Activated CD8-positive, alpha-beta T cell treated with anti-CD3 and anti-CD28 coated beads, Interleukin-2, amount 10 ng/mL, durations not matched to agents 7 days and 5 days (primary cell): ENCODE measurements at regions not wholly inside any gene's neighbourhood (a gene's known extent, or its start where the extent isn't known, plus 50 kb on each side); places are given as distances from the start of the nearest gene placed in this dataset.
"Not testable (repeated sequence)": the region's sequence is repeated elsewhere in the genome, so short reads cannot be mapped to it uniquely, and the experiment has no call there.

Experiments used
- ATAC-seq: fragments of 150-1000 bp; cut with Tn5 transposase; one replicate; pipeline ENCODE4 v1.10.0; 2021; ENCODE audit warnings: moderate library complexity
- CTCF ChIA-PET: fragments of 350-600 bp; sonication (Branson Sonifier 250); formaldehyde crosslinking; loops from one replicate; lab custom pipeline; 2021; ENCODE audit warnings: antibody characterized with exemption; lab: Charles Lee
- POLR2A ChIA-PET: fragments of 350-600 bp; sonication (Branson Sonifier 250); formaldehyde crosslinking; loops from one replicate; lab custom pipeline; 2021; ENCODE audit warnings: antibody characterized with exemption; lab: Charles Lee
- DNase-seq: peaks from one replicate; pipeline ENCODE4 v3.0.0-alpha.2; 2020
- H3K27ac Mint-ChIP-seq: one replicate; pipeline ENCODE4 v1.8.0; 2021; ENCODE audit warnings: mild to moderate bottlenecking, mixed read lengths
- H3K27me3 Mint-ChIP-seq: one replicate; pipeline ENCODE4 v1.8.0; 2021; ENCODE audit warnings: low read depth, mixed read lengths
- H3K36me3 Mint-ChIP-seq: one replicate; pipeline ENCODE4 v1.8.0; 2021; ENCODE audit warnings: low read depth, mixed read lengths
- H3K4me1 Mint-ChIP-seq: one replicate; pipeline ENCODE4 v1.8.0; 2021; ENCODE audit warnings: low read depth, mixed read lengths
- H3K4me3 Mint-ChIP-seq: one replicate; pipeline ENCODE4 v1.8.0; 2021; ENCODE audit warnings: mild to moderate bottlenecking, mixed read lengths
- H3K9me3 Mint-ChIP-seq: one replicate; pipeline ENCODE4 v1.8.0; 2022; ENCODE audit warnings: mixed read lengths; ENCODE audit not compliant: insufficient read depth

- no peak overlapping the region for H3K4me3 Mint-ChIP-seq
- ChIA-PET CTCF (interaction anchor here (1.9 to 2.0 kb wide), 2 partner anchors 8 to 11 kb away, joined by 5 to 11 read pairs; no protein-coding TSS in a partner anchor), POLR2A (no interaction called here)
- DNase-seq (no peak), ATAC-seq (no peak)
- peaks cover 16% of the 10 kb centered on the region for H3K27me3 Mint-ChIP-seq
- H3K36me3 Mint-ChIP-seq, result no peaks in the 10 kb centered on the region
- H3K4me1 Mint-ChIP-seq, result no peaks in the 10 kb centered on the region
- H3K27ac Mint-ChIP-seq, result no peak overlapping the region
- H3K9me3 Mint-ChIP-seq, result no peaks in the 10 kb centered on the region
Measured at GRCh38 chr4:86506591-86506990, 87.5 kb upstream of the PTPN13 start.

- DNase-seq, result no peak
- Mint-ChIP-seq H3K27ac (no peak overlapping the region), H3K4me3 (no peak overlapping the region), H3K36me3 (no peaks in the 10 kb centered on the region), H3K4me1 (no peaks in the 10 kb centered on the region), H3K27me3 (peaks cover 6% of the 10 kb centered on the region), H3K9me3 (no peaks in the 10 kb centered on the region)
- ATAC-seq, result no peak
- CTCF ChIA-PET, result no interaction called here
- POLR2A ChIA-PET, result no interaction called here
Measured at GRCh38 chr4:86508436-86508835, 85.7 kb upstream of the PTPN13 start.

- no peaks in the 10 kb centered on the region for H3K4me1 Mint-ChIP-seq
- POLR2A ChIA-PET, result no interaction called here
- no peaks in the 10 kb centered on the region for H3K9me3 Mint-ChIP-seq
- no peak for DNase-seq
- CTCF ChIA-PET, result interaction anchor here (1.1 kb wide), 1 partner anchor 13 kb away, joined by 4 read pairs; no protein-coding TSS in a partner anchor
- H3K27me3 Mint-ChIP-seq, result no peaks in the 10 kb centered on the region
- no peaks in the 10 kb centered on the region for H3K36me3 Mint-ChIP-seq
- no peak overlapping the region for H3K4me3 Mint-ChIP-seq
- no peak overlapping the region for H3K27ac Mint-ChIP-seq
- ATAC-seq, result no peak
Measured at GRCh38 chr4:86511590-86511989, 82.5 kb upstream of the PTPN13 start.

DNA sequence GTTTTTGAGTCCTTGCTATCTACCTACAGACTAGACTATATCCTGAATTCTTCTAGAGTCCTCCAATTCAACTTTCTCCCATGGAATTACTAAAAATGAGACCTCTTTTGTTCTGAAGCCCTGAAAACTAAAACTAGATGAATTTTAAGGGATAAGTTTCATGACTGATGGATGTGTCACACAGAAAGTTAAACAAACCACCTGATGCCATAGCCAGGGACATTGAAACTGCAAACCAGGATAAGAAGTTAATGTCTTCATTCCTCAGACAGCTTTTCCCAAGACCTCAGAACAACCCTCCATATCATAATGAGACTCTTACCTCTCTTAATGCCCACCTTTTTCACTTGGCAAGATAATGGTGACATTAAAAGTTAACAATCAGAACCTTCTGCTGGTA, 81.5 kb upstream of the PTPN13 start:
- CTCF ChIA-PET, result no interaction called here
- Mint-ChIP-seq H3K4me3 (no peak overlapping the region), H3K36me3 (no peaks in the 10 kb centered on the region), H3K4me1 (no peaks in the 10 kb centered on the region), H3K27ac (no peak overlapping the region), H3K9me3 (no peaks in the 10 kb centered on the region), H3K27me3 (no peaks in the 10 kb centered on the region)
- DNase-seq (no peak), ATAC-seq (no peak)
- POLR2A ChIA-PET, result no interaction called here

DNA sequence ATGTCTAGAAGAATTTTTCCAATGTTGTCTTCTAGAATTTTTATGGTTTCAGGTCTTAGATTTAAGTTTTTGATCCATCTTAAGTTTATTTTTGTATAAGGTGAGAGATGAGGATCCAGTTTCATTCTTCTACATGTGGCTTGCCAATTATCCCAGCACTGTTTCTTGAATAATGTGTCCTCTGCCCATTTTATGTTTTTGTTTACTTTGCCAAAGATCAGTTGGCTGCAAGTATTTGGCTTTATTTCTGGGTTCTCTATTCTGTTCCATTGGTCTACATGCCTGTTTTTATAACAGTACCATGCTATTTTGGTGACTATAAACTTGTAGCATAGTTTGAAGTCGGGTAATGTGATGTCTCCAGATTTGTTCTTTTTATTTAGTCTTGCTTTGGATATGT, 78.2 kb upstream of the PTPN13 start:
- POLR2A ChIA-PET, H3K4me1 Mint-ChIP-seq, H3K27me3 Mint-ChIP-seq, H3K27ac Mint-ChIP-seq, H3K4me3 Mint-ChIP-seq, ATAC-seq, H3K9me3 Mint-ChIP-seq, DNase-seq, H3K36me3 Mint-ChIP-seq: not testable (repeated sequence)
- CTCF ChIA-PET, result interaction anchor here (1.5 kb wide), 1 partner anchor 17 kb away, joined by 4 read pairs; no protein-coding TSS in a partner anchor

- CTCF ChIA-PET, result interaction anchor here (0.9 to 1.5 kb wide), 4 partner anchors 21 to 25 kb away, joined by 4 to 6 read pairs (median 4); no protein-coding TSS in a partner anchor
- H3K27me3 Mint-ChIP-seq, result peaks cover 4% of the 10 kb centered on the region
- POLR2A ChIA-PET, result no interaction called here
- no peaks in the 10 kb centered on the region for H3K4me1 Mint-ChIP-seq
- peaks cover 6% of the 10 kb centered on the region for H3K9me3 Mint-ChIP-seq
- H3K36me3 Mint-ChIP-seq, result no peaks in the 10 kb centered on the region
- DNase-seq (no peak), ATAC-seq (no peak)
- no peak overlapping the region for H3K27ac Mint-ChIP-seq
- H3K4me3 Mint-ChIP-seq, result no peak overlapping the region
Measured at GRCh38 chr4:86521373-86521969, 72.6 kb upstream of the PTPN13 start.

DNA sequence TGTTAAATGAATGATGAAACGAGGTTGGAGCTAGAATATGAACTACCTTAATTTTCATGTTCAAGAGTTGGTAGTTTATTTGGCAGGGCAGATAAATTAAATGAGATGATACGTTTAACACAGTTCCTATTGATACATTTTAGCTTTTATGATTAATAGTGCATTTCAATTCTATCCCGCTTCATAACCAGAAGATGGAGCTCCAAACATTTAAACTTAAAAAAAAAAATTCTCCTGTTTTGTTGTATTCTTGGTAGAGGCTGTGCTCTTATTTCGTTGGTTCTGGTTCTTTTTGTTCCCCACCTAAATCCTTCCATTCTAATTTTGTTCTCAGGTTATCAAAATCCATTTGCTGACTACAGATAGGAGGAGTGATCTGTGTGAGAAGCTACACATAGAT, 71.8 kb upstream of the PTPN13 start:
- DNase-seq (no peak), ATAC-seq (no peak)
- no peaks in the 10 kb centered on the region for H3K4me1 Mint-ChIP-seq
- POLR2A ChIA-PET, result no interaction called here
- H3K4me3 Mint-ChIP-seq, result no peak overlapping the region
- CTCF ChIA-PET, result interaction anchor here (0.9 to 1.1 kb wide), 2 partner anchors 20 to 24 kb away, joined by 4 to 6 read pairs; no protein-coding TSS in a partner anchor
- peaks cover 4% of the 10 kb centered on the region for H3K27me3 Mint-ChIP-seq
- H3K27ac Mint-ChIP-seq, result no peak overlapping the region
- H3K9me3 Mint-ChIP-seq, result peaks cover 6% of the 10 kb centered on the region
- no peaks in the 10 kb centered on the region for H3K36me3 Mint-ChIP-seq

DNA sequence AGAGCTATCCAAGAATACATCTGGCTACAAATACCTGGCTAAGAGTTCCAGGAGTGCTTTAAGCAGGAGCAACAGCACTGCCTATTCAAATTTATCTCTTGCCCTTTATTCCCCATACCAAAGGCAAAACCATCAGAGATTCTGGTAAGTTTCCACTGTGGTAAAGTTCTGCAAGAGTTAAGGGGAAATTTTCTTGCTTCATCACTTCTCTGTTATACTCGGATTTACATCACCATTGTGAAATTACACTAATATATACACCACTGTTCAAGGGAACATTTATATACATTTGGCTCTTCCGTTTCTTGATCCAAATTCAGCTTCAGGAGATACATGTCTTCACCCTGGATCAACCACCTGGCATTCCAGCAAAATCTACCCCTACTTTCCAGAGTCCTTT, 70.8 kb upstream of the PTPN13 start:
- Mint-ChIP-seq H3K36me3 (no peaks in the 10 kb centered on the region), H3K9me3 (peaks cover 6% of the 10 kb centered on the region), H3K4me1 (no peaks in the 10 kb centered on the region), H3K4me3 (no peak overlapping the region), H3K27ac (no peak overlapping the region), H3K27me3 (peaks cover 4% of the 10 kb centered on the region)
- CTCF ChIA-PET, result no interaction called here
- no peak for DNase-seq
- ATAC-seq, result no peak
- POLR2A ChIA-PET, result no interaction called here

DNA sequence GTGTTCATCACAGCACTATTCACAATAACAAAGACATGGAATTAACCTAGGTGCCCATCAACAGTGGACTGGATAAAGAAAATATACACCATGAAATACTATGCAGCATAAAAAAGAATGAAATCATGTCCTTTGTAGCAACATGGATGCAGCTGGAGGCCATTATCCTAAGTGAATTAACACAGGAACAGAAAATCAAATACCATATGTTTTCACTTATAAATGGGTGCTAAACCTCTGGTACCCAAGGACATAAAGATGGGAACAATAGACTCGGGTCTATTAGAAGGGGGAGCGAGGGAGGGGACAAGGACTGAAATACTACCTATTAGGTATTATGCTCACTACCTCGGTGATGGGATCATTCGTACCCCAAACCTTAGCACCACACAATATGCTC, 66.4 kb upstream of the PTPN13 start:
- H3K27me3 Mint-ChIP-seq, H3K27ac Mint-ChIP-seq, H3K9me3 Mint-ChIP-seq, H3K36me3 Mint-ChIP-seq, CTCF ChIA-PET, POLR2A ChIA-PET, H3K4me1 Mint-ChIP-seq, H3K4me3 Mint-ChIP-seq, DNase-seq, ATAC-seq: not testable (repeated sequence)

GRCh38 chr4:86529436-86529835, 64.7 kb upstream of the PTPN13 start:
- no peak overlapping the region for H3K4me3 Mint-ChIP-seq
- peaks cover 4% of the 10 kb centered on the region for H3K27me3 Mint-ChIP-seq
- DNase-seq, result no peak
- ChIA-PET POLR2A (no interaction called here), CTCF (no interaction called here)
- H3K36me3 Mint-ChIP-seq, result no peaks in the 10 kb centered on the region
- no peaks in the 10 kb centered on the region for H3K4me1 Mint-ChIP-seq
- no peak overlapping the region for H3K27ac Mint-ChIP-seq
- H3K9me3 Mint-ChIP-seq, result no peaks in the 10 kb centered on the region
- ATAC-seq, result no peak

DNA sequence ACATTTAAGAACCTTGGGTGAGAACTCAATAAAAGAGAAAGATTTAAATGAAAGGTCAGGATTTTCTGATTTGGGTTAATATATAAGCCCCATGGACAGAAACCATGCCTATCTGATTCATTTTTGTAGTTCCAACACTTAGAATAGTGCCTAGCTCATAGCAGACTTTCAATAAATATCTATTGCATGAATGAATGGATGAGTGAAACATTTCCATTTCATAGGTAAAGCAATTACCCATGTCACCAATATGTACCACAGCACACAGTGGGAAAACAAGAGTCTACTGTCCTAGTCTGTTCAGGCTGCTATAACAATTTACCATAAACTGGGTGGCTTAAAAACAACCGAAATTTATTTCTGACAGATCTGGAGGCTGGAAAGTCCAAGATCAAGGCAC, 63.9 kb upstream of the PTPN13 start:
- Mint-ChIP-seq H3K27ac (no peak overlapping the region), H3K27me3 (peaks cover 4% of the 10 kb centered on the region), H3K9me3 (no peaks in the 10 kb centered on the region), H3K4me3 (no peak overlapping the region), H3K4me1 (no peaks in the 10 kb centered on the region), H3K36me3 (no peaks in the 10 kb centered on the region)
- ChIA-PET CTCF (no interaction called here), POLR2A (no interaction called here)
- no peak for DNase-seq
- no peak for ATAC-seq

DNA sequence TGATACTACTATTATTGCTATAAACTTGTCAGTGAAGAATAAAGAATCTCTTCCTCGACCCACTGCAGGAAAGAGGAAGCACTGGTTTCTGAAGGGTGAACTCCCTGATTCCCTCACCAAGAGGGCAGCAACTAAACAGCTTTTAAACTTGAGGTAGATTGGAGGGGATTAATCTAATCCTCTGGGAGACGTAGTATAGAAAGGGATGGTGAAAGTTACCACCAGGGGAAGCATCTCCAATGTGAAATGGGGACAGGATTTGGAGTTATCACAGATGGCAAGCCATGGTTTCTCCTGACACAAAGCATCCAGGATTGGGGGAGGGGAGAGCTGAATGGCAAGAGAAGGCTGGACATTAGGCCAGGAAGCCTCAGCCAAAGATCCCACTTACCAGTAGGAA, 62.7 kb upstream of the PTPN13 start:
- ATAC-seq (no peak), DNase-seq (no peak)
- H3K27me3 Mint-ChIP-seq, result no peaks in the 10 kb centered on the region
- ChIA-PET POLR2A (no interaction called here), CTCF (interaction anchor here (1.3 kb wide), 1 partner anchor 36 kb away, joined by 4 read pairs; no protein-coding TSS in a partner anchor)
- H3K36me3 Mint-ChIP-seq, result no peaks in the 10 kb centered on the region
- H3K9me3 Mint-ChIP-seq, result no peaks in the 10 kb centered on the region
- H3K27ac Mint-ChIP-seq, result no peak overlapping the region
- H3K4me1 Mint-ChIP-seq, result no peaks in the 10 kb centered on the region
- H3K4me3 Mint-ChIP-seq, result no peak overlapping the region

- ChIA-PET POLR2A (no interaction called here), CTCF (no interaction called here)
- H3K27ac Mint-ChIP-seq, result no peak overlapping the region
- no peak for DNase-seq
- H3K36me3 Mint-ChIP-seq, result no peaks in the 10 kb centered on the region
- H3K4me1 Mint-ChIP-seq, result no peaks in the 10 kb centered on the region
- no peak for ATAC-seq
- H3K9me3 Mint-ChIP-seq, result no peaks in the 10 kb centered on the region
- H3K27me3 Mint-ChIP-seq, result peaks cover 2% of the 10 kb centered on the region
- no peak overlapping the region for H3K4me3 Mint-ChIP-seq
Measured at GRCh38 chr4:86532851-86533250, 61.3 kb upstream of the PTPN13 start.
